ENCODE measurements at regions not wholly inside any gene's neighbourhood (a gene's known extent, or its start where the extent isn't known, plus 50 kb on each side); places are given as distances from the start of the nearest gene placed in this dataset.
"Not testable (repeated sequence)": the region's sequence is repeated elsewhere in the genome, so short reads cannot be mapped to it uniquely, and the experiment has no call there.

DNA sequence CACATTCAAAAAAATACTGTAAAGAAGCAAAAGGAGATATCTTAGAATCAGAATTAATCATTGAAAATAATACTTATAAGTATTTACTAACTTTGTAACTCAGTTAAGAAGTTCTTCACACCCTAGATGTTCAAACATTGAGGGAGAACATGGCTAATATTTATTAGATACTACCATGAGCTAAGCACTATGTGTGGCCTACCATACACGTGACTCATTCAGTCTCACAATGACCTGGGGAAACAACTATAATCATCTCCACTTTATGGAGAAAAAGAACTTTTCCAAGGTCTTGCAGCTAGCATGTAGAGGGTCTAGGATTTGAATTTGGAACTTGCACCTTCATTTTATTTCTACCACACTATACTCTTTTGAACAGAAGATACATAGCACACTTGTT, 361.9 kb upstream of the CFAP20DC start:
- no peak for DNase-seq (ENCODE audit: low spot score)

DNA sequence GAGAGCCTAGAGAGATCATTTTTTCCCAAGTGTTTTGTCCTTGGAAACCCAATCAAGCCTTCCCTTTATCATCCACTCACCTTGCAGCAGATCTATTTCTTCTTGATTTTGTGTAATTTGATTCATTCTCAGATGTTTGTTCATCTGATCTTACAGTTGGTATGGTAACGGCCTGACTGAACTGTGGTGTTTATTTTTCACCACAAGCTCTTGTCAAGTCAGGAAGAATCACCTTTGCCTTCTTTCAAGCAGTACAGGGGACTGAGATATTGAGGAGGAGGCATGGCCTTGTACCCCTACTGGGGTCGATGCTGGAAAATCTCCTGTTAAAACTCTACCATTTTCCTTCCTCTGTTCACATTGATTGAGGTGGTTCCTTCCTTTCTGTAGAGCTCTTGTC, 361.4 kb upstream of the CFAP20DC start:
- no peak for DNase-seq (ENCODE audit: low spot score)

DNA sequence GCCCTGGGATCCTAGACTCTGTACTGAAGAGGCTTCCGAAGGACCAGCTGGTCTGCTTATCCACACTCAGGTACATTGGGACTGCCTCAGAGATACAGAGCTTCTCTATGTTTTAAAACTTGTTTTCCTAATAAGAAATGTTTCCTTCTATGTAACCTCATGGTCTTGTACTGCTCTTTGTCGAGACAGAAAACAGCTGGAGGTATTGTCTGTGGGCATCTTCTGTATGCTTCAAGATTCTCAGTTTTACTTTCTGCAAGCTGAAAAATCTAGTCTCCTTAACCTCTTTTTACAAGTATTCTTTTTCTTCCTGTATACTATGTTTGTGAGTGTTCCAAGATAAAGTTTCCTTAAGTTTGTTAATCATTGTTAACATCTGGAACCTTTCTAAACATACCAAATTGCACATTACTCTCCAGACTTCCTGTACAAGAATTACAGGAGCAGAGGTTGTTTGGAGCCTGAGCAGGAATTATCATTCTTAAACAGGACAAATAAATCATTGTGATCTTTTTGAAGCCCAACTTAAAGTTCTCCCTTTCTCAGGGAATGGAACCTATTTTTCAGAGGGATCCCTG, 358.3 kb upstream of the CFAP20DC start:
- DNase-seq (ENCODE audit: low spot score), result no peak

DNA sequence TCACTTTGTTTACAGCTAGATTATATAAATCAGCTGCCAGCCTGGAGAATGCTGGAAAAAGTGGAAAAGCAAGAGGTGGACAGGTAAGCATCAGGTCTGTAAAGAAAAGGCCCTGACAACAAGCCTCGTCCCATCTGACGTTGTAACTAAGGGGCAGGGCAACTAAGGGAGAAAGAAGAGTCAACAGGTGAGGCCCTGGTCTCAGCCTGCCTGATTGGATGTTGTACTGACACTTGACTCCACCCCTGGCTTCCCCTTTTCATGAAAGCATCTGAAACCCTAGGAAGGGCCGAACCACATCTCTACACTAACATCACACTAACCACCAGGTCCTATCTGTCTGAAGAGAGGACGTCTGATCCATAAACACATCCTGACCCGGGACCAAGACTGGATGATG, 357.6 kb upstream of the CFAP20DC start:
- DNase-seq (ENCODE audit: low spot score), result no peak

DNA sequence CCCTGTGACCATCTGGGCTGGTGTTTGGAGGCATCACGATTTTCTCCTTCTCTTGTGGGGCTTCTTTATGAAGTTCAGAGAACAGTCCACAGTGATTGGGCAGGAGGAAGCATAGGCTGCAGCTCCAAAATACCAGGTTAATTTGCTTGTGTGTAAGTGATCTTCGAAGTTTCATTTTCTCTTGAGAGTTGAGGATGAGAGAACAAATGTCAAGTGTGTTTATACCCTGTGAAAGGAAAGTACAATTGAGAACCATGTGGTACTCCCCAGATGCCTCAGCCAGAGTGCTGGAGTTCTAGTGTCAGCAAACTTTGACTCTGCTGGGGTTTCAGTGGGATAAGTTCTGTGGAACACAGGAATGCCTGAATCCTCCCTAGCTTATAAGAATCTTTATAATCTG, 357.1 kb upstream of the CFAP20DC start:
- DNase-seq (ENCODE audit: low spot score), result no peak

DNA sequence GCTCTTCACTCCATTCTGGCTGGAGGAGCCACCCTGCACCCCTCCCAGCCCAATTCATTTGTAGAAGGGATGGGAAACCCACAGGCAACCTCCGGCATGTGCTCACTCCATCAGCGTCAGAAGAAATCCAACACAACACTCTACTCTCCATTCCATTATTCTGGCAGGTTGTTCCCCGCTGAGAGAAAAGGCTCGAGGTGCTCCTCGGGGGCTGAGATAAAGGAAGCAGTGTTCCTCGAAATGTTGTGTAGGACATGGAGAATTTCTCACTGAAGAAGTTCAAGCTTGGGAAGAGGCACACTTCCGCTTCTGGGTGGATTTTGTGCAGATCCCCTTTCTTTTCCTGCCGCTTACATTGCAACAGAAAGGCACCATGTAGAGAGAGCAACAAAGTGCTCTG, 355.0 kb upstream of the CFAP20DC start:
- no peak for DNase-seq (ENCODE audit: low spot score)

DNA sequence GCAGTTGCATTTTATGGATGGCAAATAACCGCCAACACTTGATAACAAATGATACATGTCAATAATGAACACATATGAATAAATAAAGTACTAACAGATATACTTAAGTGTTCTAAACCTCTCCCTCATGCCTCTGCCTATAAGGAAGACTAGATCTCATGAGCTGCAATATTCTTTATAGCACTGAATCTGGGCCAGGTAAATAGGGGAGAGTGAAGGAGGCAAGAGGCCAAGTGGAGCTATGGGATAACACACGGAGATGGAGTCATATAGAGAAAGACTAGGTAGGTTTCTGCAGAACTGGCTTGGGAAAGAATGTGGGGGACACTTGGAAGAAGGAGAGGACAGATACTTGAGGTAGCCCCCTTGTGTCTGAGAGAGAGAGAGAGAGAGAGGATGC, 354.2 kb upstream of the CFAP20DC start:
- DNase-seq (ENCODE audit: low spot score), result no peak

DNA sequence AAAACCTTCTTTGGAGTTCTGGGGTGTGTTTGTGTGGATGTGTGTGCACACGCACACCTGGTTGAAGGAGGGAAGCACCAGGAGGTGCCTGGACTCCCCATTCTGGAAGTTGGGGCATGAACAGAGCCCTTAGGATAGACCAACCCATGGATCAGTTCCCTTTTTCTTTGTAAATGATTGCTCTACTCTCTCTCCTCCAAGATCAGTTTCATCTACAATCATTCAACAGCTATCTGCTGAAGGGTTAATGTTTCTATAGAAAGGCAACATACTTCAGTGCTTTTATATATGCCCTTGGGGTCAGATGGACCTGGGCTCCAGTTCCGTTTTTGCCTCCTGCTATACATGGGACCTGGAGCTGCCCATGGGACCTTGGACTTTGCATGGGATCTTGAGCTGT, 352.1 kb upstream of the CFAP20DC start:
- no peak for DNase-seq (ENCODE audit: low spot score)

DNA sequence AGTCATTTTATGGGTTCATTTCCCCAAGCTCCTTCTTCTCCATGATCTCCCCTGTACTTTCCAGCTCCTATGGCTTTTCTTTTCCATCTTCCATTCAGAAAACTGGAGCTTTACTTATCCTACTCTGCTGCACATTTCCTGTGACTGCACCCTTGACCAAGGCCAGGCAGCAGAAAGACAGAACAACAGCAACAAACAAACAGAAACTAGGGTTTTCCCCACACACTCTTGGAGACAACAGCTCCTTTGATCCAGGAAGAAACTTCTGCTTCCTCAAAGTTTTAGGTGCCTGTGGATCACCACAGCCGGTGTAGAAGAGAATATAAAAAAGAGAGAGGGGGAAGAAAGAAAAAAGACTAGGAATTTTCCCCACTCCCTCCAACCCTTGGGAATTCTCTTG, 342.3 kb upstream of the CFAP20DC start:
- DNase-seq (ENCODE audit: low spot score), result no peak

DNA sequence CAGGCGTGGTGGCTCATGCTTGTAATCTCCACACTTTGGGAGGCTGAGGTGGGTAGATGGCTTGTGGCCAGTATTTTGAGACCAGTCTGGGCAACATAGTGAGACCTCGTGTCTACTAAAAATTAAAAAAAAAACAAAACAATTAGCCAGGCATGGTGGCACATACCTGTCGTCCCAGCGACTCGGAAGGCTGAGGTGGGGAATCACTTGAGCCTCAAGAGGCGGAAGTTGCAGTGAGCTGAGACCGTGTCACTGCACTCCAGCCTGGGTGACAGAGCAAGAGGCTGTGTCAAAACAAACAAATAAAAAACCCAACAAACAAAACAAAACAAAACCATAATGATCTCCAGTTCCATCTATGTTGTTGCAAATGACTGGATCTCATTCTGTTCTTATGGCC, 341.3 kb upstream of the CFAP20DC start:
- no peak for DNase-seq (ENCODE audit: low spot score)

DNA sequence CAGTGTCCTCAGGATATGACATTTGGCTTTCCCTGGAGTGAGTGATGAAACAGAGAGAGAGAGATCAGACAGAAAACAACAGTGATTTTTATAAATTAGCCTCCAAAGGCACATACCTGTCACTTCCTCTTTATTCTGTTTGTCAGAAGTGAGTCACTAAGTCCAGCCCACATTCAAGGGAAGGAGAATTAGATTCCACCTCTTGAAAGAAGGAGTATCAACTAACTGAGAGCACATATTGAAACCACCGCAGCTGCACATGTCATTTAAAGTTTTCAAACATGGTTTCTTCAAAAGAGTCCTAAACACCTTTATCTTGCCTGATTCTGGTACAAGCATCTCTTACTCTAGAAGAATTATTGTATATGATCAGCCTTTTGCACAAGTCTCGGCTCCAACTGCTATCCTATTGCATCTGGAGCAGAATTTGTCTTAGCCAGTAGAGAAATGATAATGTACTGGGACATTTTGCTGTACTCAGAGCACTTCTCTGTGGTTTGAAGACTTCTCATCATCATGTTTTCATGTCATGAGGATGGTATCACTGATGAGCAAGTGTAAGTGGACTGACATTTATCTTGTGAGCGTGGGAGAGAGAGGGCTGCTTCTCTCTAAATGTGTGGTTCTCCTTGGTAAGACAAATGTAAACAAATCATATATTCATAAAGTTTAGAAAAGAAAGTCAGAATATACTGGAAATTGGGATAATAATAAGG, 338.9 kb upstream of the CFAP20DC start:
- no peak for DNase-seq (ENCODE audit: low spot score)

DNA sequence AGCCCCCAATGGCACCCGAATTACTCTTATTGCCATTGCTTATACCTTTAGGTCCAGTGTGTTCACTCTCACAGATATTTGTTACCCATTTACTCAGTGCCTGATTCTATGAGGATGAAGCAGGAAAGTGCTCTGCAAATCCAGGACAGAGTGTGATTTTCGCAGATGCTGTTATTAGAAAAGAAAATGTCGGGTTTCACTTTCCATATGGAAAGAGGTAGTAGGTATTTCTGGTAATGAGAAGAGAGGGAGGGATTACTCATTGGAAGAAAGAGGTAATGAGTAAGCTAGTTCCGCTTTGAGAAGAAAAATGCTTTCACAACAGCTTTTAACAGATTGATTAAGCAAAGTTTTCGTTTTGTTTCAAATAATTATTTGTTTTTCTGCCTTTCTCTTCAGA, 336.3 kb upstream of the CFAP20DC start:
- DNase-seq (ENCODE audit: low spot score), result no peak

DNA sequence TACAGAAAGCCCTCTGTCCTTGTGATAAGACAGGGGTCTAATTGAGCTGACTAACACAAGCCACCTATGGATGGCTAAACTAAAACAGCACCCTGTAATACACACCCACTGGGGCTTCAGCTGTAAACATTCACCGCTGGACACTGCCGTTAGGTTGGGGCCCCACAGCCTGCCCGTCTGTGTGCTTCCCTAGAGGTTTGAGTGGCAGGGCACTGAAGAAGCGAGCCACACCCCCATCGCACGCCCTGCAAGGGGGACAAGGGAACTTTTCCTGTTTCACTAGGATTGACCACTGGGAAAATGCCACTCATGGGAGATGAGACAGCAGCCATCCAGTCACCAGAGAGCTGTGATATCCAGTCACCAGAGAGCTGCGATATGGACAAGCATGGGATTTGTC, 335.7 kb upstream of the CFAP20DC start:
- no peak for DNase-seq (ENCODE audit: low spot score)

DNA sequence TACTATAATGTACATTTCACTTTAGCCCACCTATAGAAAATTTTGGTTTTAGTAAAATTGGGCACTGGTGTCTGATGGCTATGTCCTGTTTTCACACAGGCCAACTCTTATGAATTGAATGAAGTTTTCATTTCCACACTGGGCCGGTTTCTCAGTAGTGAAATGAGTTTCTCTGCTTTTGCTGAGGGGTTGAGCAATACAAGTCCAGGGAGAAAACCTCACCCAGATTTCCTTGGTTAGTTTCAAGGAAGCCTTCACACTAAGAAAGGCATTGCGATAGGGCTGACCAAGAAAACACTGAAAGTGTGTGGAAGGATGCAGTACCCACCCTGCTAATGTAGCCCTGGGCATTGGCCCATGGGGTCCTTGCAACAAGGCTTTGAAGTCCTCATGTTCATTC, 331.5 kb upstream of the CFAP20DC start:
- no peak for DNase-seq (ENCODE audit: low spot score)

DNA sequence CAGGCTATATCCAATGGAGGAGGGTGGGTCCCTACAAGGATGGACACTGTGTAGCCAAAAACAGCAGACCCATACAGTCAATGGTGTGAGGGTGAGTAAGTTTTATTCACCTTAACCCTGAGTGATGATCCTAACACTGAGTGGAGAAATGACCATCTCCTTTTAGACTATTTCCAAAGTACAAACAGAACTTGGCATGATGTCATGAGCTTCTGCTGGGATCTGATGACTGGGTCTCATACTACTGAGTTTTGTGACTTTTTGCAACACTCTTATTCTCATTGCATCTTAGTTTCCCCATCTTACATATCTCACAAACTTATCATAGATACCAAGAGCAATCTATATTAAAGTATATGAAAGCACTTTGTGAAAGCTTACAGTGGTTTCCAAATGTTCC, 330.3 kb upstream of the CFAP20DC start:
- no peak for DNase-seq (ENCODE audit: low spot score)

DNA sequence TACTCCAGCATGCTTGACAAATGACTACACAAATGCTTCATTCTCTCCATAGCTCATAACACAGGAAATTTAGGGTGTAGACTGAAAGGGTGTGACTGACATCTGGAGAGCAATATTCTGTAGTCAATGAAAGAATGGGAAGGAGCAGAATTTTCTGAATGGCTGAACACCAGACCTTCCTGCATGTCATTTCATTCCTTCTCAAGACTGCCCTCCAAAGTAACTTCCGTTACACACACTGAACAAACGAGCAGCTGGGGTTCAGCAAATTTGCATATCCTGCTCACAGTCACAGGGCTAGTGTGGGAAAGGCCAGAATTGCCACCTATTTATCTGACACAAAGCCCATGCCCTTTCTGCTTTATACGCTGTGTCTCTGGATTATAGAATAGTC, 325.0 kb upstream of the CFAP20DC start:
- no peak for DNase-seq (ENCODE audit: low spot score)

DNA sequence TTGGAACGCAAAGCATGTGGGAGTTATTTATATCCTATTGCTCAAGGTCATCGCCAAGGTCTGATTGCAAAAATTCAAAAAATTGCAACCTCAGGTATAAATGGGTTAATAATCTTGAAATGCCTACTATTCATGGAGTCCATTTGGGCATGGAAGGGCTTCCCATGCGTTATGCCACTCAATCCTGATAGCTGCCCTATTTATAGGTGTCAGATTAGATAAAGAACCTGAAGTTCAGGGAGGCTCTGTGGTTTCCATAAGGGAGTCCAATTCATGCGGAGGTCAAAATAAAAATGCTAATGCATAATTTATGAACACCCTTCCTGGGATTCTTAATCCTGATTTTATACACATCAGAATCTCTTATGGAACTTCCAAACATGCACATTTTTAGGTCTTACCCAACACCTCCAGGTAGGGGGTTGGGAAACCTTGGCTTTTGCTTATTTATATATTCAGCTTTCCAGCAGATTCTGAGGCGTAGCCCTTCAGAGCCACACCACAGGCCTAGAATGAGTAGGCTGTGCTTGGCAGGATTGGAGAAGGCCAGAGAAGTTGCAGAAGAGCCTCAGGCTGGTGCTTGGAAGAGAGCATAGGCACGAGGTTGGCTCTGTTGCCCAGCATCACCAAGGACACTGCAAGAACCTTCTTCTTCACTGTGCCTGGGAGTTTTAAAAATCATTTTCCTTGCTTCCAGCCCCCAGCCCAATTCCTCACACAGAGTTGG, 324.4 kb upstream of the CFAP20DC start:
- DNase-seq (ENCODE audit: low spot score), result no peak

DNA sequence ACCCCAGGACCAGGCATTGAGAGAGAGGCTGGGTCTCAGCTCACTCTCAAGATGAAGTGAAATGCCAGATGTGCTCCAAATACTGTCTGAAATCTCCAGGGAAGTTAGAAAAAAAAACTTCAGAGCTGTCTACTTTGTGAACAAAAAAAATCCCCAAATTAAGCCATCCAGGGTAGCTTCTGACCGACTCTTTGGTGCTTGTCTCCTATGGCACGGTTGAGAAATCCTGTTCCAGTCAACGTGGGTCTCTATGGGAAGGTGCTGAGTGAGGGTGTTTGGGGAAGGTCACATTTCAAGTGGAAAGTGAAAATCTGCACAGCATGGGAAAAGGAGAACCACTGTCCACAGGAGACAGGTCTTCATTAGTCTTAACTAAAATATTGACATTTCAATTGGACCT, 322.5 kb upstream of the CFAP20DC start:
- no peak for DNase-seq (ENCODE audit: low spot score)

DNA sequence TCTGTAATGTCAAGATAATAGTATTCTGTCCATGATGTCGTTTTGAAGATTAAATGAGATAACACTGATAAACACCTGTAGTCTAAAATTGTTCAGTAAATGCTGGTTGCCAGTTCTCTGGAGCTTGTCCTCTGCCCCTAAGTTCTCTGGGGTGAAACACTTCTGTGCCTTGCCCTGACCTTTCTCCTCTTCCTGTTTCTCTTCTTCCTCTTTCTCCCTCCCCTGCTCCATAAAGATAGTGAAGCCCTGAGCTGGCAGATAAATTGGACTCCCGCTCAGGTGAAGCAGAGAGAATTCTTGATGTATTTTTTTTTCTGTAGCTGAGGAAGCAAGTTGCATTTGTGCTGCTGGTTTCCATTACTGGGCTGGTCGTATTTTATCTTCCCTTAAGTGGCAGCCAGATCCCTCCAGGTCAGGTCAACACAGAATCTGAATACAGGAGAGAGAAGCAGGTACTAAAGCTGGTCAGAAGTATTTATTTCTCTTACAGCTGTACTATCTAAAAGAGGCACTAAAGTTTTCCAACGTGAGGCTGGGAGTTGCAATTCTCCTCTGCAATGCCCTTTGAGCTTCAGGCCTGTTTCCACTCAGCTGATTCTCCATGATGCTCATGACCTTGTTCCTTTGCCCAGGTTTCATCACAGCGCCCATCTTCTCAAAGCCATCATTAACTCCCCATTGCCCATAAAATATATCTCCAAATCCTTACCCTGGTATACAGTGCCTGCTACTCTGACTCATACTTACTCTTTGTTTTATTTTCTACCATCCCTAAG, 319.3 kb upstream of the CFAP20DC start:
- no peak for DNase-seq (ENCODE audit: low spot score)

DNA sequence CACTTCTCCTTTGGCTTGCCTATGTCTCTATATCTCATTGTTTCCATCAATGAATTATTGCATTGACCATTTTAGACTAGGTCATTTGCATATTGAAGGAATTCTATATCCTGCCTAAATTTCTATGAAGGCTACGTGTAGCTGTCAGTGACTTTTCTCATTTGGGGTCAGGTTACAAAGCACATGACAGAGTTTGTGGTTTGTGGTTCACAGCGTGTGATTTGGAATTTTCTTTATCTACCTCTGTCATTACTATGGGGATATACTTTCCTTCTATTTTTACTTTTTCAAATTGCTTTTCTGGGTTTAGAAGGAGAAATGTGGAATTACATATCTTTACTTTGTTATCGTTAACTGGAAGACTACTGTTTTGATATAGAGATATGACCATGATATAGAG, 317.3 kb upstream of the CFAP20DC start:
- no peak for DNase-seq (ENCODE audit: low spot score)

DNA sequence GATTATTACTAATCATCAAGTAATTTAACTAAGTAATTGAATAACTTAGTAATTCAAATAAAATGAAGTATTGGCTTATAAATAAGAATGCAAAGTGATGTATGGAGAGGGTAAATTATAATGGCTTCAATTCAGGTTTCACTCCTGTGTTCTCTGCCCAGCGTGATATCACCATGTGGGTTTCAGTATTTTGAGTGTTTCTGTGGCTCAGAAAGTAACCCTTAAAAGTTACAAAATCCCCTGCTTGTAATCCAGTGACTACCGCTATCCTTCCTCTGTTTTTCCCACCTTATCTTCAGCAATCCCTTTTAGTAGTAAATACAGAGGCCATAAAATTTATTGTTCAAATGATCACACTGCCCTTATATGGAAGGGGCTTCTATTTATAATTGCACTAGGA, 316.4 kb upstream of the CFAP20DC start:
- DNase-seq (ENCODE audit: low spot score), result no peak

DNA sequence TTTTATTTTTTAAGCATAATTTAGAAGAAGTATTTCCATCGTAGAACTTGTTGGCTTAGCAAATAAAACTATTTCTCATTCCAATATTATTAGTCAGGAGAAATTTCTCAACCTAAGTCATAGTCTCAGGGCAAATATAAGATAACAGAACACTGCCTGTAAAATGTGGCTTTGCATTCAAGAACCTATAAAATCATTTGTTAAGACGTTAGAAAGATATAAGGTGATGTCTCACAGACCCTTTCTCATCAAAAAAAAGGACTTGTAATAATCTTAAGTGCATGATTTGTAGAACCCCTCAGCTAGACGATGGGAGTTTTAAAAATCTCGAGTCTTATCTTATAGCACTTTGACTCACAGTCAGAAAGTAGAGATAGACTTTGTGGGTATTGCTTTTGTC, 314.7 kb upstream of the CFAP20DC start:
- DNase-seq (ENCODE audit: low spot score), result peak; percentile 94

DNA sequence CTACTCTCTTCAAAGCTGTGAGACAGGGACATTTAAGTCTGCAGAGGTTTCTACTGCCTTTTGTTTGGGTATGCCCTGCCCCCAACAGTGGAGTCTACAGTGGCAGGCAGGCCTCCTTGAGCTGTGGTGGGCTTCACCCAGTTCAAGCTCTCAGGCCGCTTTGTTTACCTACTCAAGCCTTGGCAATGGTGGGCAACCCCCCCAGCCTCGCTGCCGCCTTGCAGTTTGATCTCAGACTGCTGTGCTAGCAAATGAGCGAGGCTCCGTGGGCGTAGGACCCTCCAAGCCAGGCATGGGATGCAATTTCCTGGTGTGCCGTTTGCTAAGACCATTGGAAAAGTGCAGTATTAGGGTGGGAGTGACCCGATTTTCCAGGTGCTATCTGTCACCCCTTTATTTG, 310.5 kb upstream of the CFAP20DC start:
- DNase-seq (ENCODE audit: low spot score), result not testable (repeated sequence)
